CD4-positive, alpha-beta T cell treated with Interleukin-17A for 4 hours (primary cell): ENCODE measurements at regions not wholly inside any gene's neighbourhood (a gene's known extent, or its start where the extent isn't known, plus 50 kb on each side); places are given as distances from the start of the nearest gene placed in this dataset.

Source experiments
- DNase-seq: peaks from one replicate; pipeline ENCODE4 v3.0.0-alpha.2; 2020; ENCODE audit warnings: mixed read lengths

DNA sequence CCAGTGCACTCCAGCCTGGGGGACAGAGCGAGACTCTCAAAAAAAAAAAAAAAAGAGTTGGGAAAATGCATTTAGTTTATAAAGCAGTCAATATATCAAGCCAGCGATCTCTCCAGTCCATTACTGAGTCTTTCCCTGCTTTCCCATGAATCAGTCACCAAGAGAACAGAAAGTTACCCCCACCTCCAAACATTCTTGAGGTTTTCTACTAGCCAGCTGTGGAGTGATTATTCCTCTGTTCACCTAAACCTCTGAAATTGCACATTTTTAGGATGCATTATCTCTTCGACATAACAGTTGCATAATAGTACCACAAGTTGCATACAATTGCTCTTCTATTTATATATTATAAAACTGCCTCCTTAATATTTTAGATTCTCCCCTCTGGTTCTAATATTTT lies 134.8 kb upstream of the DIO3 start:
- DNase-seq: no peak

DNA sequence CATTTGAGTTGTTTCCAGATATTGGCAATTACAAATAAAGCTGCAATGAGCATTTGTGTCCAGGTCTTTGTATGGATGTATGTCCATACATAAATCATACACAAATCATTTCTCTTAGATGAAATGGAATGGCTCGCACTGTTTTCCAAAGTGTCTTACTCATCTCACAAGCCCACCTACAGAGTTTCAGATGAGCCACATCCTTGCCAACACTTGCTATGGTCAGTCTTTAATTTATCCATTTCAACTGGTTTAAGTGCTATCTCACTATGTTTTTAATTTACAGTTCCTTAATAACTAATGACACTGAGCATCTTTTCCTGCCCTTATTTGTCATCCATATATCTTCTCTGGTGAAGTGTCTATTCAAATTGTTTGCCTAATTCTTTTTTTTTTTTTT lies 132.9 kb upstream of the DIO3 start:
- no peak for DNase-seq

DNA sequence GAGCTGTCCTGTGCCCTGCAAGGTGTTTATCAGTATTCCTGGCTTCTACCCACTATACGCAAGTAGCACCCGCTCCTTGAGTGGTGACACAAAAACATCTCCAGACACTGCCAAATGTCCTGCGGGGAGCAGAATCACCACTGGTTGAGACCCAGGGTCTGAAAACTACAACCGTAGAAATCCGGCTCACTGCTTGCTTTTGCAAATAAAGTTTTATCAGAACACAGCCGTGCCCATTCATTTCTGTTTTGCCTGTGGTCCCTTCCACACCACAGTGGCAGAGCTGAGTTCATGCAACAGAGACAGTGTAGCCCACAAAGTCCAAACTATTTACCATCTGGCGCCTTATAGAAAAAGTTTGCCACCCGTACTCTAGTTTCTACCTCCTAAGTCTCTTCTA lies 125.7 kb upstream of the DIO3 start:
- no peak for DNase-seq

DNA sequence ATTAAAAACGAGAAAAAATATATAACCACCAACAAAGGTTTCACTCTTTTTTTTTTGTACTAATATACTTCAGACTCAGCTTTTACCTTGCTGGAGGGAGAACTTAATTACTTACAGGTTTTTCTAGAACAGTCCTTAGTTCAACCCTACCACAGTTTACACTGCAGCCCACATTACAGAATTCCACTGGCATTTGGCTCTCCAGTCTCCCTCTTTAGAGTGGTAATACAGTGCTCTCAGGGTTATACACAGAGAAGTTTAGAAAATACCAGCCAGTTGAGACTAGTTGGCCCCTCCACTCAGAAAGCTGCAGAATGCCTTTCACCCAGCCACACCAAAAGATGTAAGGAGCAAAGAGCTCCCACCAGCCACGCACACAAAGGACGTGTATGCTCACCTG lies 122.3 kb upstream of the DIO3 start:
- no peak for DNase-seq

DNA sequence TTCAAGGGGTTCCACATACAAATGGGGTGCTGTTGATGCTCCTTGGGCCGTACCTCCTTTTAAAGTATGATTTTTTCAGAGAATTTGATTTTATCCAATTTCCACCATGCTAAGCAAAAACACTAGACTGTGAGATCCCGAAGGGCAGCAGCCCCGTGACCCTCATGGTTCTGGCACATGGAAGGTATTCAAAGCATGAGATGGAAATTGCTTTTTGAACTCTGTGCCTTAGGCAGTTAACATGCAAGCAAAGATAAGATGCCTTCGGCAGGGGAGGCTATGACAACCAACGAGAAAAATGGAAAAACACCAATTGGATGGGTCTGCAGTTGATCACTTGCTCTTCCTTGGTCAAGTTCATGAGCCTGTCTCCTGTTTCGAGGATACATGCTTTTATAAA lies 120.8 kb upstream of the DIO3 start:
- no peak for DNase-seq

DNA sequence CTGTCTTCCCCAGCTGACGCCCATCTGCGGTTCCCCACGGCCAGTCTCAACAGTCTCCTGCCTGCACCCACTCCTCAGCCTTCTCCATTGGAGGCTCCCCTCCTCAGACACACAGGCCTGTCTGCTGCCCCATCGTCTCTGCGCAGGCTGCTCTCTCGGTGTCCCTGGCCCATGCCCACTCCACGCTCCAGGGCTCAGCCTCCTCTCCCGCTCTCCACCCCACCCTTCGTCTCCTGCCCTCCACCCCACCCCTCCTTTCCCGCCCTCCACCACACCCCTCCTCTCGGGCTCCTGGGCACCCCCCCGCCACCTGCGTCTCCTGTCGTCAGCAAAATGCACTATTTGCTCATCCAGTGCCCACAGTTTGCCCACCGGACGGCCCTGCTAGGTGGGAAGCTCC lies 119.6 kb upstream of the DIO3 start:
- no peak for DNase-seq

DNA sequence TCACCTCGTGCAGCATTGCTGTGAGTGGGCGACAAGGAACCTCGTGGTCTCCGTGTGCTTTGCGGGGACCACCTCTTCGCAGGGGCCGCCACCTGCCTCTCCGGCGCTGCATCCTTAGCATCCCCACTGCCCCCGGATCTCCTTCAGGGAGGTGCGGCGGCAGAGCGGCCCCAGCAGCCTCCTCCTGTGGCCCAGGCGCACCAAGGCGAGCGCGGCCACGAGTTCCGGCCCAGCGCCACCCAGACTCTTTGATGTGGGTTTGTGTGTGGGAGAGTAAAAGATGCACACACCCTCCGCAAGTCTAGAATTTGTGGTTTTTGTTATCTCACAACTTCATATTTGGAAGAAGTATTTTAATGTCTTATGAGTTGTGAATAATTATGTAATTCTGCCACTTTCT lies 118.8 kb upstream of the DIO3 start:
- peak; percentile 70 for DNase-seq

DNA sequence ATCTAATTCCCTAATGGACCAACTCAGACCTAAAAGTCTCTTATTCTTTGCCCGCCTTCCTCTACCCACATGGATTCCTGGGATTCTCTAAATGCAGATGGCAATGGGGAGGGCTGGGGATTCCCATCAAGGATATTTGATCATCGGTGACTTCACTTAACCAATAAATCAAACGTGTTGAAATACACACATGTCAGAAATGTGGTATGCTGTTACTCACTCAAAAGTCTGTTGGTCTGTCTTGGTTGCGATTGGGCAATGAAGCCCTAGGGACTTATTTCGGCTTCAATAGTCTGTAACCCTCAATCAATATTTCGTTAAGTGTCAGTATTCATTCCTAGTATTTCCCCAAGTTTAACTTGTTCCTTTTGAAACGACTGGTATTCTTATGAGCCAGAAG lies 117.2 kb upstream of the DIO3 start:
- no peak for DNase-seq

DNA sequence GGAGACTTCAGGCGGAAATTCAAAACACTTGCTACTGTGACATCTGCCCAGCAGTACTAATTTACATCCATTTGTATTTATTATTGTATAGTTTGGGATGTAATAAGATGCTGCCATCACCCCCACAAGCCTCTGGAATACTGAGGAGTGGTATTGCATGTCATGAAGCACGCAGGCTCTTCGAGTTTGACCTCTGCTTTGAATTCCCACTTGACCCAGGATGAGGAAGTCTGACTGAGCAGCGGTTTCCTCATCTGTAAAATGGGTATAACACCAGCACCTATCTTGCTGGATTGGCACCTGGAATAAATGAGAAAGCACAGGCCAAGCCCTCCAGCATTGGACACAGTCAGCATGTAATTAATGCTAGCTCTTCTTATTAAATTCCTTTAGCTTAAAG lies 116.0 kb upstream of the DIO3 start:
- no peak for DNase-seq

DNA sequence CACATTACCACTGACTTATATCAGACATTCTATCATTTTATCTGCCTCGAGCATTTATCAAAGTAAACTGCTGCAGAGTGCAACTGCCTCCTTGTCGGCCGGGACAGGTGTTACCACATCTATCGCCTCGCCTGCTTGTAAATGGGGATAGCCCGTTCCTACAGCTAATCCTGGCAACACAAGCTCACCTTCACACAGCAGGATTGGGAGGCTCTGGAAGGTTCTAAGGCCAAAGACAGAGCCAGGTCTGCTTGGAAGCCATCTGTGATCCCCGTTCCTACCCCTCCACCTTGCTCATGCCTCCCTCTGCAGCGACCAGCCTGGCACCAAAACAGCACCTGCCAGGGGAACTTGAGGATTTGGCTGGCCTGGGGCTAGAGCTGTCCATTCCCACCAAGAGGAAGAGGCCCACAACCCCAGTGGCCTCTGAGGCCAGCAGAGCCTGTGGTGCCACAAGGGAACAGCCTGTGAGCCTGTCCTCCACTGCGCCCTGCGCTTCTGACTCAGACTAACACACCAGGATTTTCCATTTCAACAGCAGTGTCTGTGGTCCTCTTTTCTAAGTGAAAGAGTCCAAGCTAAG lies 114.8 kb upstream of the DIO3 start:
- DNase-seq: no peak

DNA sequence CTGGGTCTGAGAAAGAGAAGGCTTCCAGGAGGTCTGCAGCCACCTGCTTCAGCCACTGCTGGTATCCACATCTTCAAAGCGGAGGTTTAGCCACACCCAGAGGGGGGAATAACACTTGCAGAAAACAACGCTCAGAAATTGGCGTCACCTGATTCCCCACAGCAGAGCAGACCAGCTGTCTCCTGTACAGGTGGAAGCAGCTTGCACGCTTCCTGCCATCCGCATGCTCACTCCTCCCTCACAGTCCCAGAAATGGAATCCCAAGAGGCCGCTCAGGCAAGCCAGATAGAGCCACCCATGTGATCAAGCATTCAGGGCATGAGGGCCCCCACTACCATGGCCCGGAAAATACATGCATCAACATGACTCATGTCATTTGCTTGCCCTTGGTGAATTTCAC lies 112.2 kb upstream of the DIO3 start:
- no peak for DNase-seq

DNA sequence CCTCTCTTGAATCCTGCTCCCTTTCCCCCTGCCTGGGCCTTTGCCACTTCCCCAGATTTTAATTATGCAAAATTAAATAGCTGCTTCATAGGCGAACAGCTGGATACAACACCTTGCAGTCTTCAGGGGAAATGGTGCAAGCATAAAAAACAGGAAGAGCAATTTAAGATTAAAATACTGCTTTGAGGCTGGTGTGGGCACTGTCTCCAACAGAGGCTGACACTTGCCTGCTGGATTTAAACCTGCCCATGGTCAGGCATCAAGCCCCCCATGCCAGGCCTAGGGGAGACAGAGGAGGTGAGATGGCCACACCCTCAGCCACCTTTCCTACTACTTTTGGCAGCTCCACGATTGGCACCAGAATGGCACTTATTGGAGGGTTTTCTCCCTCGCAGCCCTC lies 110.1 kb upstream of the DIO3 start:
- DNase-seq: no peak

DNA sequence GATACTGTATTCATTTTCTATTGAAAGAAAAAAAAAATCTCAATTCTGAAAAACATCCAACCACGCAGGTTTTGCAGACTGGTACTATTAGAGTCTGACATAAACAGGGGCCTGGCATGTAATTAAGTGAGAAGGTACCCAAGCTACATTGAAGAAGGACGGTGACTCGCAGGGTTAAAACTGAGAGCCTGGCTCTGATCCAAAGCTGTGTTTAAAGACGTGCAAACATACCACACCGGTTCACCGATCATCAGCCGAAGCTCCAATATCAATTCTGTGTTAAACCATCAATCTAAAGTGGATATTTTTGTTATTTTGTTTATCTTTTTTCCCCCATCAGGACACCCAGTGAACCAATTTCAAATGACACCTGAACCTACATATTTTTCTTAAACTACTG lies 108.1 kb upstream of the DIO3 start:
- no peak for DNase-seq

DNA sequence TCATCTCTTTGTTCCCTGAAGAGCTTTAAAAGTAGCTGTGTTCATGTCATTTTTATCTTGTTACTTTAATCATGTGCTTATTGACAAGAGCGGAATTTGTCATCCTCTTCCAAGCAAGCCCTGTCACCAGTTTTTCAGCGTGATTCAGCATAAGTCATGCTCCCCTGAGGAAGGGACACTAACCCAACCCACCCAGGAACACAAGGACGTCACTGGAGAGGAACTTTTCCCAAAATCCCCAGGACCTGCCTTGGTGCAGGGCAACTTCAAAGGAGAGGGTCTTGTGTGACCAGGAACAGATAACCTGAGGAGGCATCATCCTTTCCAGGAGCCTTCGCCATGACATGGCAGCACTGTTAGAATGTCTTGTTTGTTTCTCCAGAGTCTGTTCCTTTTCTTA lies 107.1 kb upstream of the DIO3 start:
- no peak for DNase-seq

DNA sequence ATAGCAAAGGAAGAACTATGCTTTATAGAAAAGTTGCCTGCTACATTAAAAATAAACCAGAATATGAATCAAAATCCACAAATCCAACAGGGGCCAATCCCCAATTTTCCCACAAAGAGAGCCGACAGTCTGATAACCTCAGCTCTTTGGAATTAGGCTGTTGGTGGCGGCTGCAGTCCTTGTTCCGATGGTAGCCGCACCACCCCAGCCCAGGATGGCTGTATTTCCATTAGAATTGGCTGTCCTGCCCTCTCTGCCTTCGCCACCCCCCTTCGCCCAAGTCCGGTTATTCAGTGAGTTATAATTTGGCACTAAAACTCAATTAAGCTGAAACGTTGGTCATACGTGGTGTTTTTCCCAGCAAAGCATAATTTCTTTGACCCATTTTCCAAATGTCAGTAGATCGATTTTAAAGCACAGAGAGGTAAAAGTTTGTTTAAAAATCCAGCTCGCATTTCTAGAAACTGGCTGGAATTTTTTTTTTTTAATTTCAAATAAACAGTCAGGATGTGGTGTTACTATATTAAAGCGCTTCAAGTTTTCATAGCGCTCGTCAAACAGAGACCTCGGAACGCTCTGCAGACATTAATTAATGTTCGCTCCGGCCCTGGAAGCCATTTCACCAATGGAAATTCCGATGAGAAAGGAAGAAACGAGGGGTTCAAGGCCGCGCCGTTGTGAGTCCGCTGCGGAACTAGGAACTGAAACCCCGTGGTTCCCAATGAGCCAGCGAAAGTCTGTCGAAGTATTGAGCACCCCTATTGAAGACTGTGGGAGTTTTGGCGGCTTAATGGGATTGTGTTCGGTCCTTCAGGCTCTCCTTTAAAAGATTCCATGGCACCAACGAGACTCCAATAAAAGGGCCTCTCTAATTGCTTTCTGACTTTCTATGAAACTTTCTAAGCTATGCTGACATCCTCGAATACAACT lies 104.8 kb upstream of the DIO3 start:
- no peak for DNase-seq

DNA sequence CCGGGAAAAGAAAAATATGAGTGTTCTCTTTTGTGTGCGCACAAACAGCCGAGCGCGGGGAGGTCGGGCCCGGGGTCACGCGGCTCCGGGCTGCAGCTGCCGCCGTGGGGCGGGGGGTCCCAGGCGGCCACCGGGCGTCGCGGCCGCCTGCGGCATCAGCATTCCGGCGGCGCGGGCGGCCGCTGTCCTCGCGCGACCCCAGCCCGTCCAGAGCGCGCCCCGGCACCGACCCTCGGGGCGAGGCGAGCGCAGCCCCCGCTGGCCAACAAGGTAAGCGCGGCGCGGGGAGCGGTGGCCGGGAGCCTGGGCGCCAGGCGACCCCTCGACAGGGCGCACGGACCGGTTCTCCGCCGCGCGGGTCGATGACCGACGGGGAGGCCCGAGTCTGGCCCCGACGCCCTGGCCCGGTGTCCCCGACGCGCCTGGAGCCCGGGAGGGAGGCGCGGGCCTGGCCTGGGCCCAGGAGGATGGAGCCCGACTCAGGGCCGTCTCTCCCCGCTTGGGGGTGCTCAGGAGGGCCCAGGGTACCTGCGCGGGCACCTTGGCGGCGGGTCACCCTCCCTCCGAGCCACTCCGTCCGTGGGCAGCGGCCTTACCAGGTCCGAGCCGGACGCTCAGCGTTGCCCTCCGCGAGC lies 103.9 kb upstream of the DIO3 start:
- no peak for DNase-seq

DNA sequence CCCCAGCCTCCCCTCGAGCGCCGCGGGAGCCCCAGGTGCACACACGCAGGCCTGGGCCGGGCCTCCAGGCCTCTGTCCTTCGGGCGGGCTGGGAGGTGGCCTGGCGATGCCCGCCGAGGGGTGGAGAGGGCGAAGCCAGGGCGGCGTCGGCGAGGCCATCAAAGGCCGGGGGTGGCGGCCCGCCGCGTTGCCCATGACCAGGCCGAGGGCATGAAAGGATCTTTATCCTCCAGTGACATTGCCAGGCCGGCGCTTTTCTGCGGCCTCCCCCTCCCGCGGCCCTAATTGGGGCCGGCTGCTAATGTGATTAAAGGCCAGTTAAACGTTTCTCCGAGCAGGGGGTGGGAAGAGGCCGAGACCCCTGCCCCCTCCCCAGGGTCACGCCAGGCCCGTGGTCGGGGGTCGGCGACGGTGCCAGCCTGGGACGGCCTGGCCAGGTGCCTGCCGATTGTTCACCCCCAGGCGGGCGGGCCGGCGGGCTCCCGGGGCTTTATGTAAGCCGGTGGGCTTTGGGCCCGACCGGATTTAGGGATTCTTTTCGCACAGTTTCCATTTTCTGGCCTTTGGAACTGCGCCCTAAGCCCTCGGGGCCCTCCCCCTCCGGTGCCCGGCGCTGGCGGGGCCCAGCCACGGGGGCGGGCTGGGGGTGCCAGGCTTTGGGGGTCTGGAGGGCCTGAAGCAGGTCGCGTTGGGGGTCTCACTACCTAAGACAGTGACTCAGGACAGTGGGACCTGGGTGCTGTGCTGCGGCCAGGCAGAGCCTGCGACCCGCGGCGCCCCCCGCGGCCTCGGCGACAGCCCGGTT lies 103.2 kb upstream of the DIO3 start:
- DNase-seq: no peak

DNA sequence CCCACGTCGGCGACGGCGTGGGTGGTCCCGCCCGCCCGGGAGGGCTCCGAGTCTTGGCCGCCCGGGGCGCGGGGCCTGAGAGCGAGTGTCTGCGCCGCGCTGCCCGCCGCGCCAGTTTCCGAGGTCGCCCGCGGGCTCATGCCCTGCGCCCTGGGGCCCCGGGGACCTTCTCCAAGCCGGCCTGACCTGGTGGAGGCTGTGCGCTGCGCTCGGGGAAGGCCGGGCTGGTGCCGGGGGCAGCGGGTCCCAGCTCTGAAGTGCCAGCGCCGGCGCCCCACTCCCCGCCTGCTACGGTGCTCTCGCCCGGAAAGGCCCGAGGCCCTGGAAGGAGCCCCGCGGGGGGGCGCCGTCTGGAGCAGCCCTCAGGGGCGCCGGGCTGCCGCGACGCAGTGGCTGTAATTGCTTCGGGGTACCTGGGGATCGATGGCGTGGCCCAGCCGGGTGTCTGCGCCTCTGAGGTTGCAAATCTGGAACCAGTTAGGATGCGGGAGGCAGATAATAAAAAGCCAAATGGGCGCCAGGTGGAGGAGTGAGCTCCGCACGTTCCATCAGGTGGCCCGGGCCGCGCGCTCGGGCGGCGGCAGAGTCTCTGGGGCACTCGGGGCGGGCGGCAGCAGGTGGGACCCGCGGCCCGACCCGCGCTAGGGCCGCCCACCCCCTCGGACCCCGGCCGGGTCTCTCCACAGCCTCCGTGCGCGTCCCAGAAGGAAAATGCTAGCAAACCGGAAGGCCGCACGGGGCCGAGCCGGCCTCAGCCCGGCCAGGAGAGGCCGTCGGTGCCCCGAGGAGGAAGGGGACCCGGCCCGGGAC lies 102.3 kb upstream of the DIO3 start:
- no peak for DNase-seq

DNA sequence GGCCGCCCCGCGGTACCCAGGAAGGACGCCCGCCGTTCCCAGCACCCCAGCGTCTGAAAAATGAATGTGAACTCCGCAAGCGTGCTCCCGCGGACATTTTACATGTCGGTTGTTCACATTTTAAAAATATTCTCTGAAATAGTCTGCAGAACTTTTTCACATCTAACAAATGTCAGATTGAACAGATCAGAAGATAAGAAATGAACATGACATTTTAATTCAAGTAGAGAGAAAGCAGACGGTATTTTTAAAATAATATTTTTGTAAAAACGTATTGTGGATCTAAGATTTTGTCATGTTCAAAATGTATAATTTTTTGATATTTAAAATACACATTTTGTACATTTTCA lies 101.8 kb upstream of the DIO3 start:
- no peak for DNase-seq

DNA sequence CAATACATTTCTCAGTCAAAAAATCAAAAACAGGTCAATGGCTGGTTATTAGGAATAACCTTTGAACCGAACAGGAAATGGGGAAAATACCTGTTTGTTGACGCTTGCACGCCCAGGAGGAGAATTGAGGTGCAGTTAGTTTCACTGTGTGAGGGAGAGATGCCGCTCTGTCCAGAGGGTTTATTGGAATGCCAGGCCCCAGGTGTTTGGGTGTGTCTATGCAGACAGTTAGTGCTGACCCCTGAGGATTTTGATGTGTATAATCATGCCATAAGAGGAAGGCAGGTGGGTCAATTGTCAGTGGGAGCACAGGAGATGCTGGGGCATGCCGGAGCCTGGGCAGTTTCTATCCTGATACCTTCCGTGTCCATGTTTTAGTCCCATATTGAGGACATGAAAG lies 100.8 kb upstream of the DIO3 start:
- no peak for DNase-seq

DNA sequence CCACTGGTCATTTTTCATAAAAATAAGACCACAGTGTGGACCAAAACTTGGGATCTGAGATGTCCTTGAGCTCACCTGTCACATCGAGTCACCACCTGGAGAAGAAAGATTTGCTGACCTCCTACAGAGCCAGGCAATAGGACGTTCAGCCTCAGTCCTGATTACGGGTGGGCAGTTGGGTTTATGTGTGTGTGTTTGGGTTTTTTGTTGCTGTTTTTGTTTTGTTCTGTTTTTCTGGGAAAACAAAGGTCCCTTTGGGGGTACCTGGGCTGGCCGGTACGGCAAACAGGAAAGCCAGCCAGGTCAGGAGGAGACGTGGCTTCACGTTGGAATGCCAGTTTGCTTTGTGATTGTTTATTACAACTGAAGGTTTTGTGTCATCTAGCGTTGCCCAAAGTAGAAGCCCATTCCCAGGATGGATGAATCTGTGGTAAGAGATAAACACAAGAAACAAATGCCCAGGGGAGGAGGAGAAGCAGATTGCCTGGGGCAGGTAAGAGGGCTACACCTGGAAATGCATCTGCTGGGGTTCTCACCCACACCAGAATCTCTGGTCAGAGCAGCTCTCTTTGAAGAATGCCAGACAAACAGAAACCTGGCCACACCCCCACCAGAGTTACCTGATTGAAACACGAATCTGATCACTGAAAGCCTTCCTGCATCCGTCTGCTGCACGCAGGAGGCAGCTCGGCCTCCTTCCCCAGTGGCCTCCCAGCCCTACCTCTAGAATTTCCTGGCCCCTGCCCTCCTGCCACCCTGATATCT lies 100.1 kb upstream of the DIO3 start:
- no peak for DNase-seq

DNA sequence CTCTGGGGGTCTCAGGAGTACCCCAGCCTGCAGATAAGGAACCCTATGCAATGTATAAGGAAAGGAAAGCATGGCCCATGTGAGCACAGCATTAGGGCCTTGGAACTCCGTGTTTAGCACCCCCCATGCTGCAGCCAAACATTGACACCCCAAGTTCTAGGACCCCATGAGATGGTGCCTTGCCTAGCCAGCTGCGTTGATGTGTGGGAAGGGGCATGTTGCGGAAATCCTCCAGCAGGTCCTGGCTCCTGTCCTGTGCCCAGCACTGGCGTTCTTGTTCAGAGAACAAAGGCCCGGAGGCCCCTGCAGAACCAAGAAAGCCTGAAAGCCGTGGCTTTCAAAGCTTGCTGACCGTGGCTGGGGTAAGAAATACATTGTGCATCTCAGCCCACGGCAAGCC lies 99.4 kb upstream of the DIO3 start:
- no peak for DNase-seq
